Colonic mucosa (tissue), 4 donors: ENCODE measurements at regions not wholly inside any gene's neighbourhood (a gene's known extent, or its start where the extent isn't known, plus 50 kb on each side); places are given as distances from the start of the nearest gene placed in this dataset.

Source experiments
- DNase-seq: peaks from one replicate; pipeline ENCODE4 v3.0.0-alpha.2; 2020
- H3K27ac ChIP-seq: fragments of 200-600 bp; one replicate; pipeline ENCODE4 v1.8.0; 2021
- H3K27me3 ChIP-seq: fragments of 200-600 bp; one replicate; pipeline ENCODE4 v1.8.0; 2021
- H3K36me3 ChIP-seq: fragments of 200-600 bp; one replicate; pipeline ENCODE4 v1.8.0; 2021
- H3K4me1 ChIP-seq: fragments of 200-600 bp; one replicate; pipeline ENCODE4 v1.8.0; 2021; ENCODE audit warnings: mild to moderate bottlenecking
- H3K4me3 ChIP-seq: fragments of 200-600 bp; one replicate; pipeline ENCODE4 v1.8.0; 2021
- H3K9ac ChIP-seq, 2 donors: one replicate each; pipeline ENCODE4 v1.7.0; 2013; ENCODE audit warnings: control low read depth in 2 of 2, low read depth in 2 of 2, low read length in 2 of 2
- H3K9me3 ChIP-seq: fragments of 200-600 bp; one replicate; pipeline ENCODE4 v1.8.0; 2021
- intact Hi-C: fragments of 100-400 bp; cut with DNase I; formaldehyde crosslinking; loops from one replicate; pipeline ENCODE4 v1.14.1; 2022
- TF ChIP-seq, protein P1 (sequence below): fragments of 200-600 bp; IDR thresholded peaks from one replicate; pipeline ENCODE4 v1.8.0; 2022; ENCODE audit warnings: antibody characterized with exemption, mild to moderate bottlenecking
- donor health status: healthy.
- donor health status: DM: no; HTN: no; CAD: no.
- donor health status: DM: no; HTN: no; CAD: no.

DNA sequence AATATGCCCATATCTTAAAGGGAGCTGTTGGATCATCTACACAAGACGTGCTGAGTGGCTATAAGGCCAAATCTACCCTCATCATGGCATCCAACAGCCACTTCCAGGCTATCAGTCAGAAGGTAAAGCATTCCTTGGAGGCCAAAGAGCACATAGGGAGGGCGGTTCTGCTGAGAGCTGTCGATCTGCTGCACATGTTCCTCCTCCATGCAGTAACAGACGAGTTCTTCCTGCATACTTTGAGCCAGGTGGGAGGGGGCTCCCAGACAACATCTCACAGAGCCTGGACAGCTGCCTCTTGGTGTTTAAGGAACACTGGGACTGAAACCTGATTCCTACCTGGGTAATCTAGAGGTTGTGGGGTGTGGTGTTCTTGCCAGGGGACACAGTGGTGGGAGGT, 93.3 kb upstream of the RAI14 start:
- H3K9me3 ChIP-seq = no peaks in the 10 kb centered on the region
- DNase-seq = no peak
- no peak overlapping the region for H3K9ac ChIP-seq
- no peaks in the 10 kb centered on the region for H3K4me1 ChIP-seq
- H3K27ac ChIP-seq = no peak overlapping the region
- no peaks in the 10 kb centered on the region for H3K27me3 ChIP-seq
- no peaks in the 10 kb centered on the region for H3K36me3 ChIP-seq
- TF ChIP-seq, protein P1, sequence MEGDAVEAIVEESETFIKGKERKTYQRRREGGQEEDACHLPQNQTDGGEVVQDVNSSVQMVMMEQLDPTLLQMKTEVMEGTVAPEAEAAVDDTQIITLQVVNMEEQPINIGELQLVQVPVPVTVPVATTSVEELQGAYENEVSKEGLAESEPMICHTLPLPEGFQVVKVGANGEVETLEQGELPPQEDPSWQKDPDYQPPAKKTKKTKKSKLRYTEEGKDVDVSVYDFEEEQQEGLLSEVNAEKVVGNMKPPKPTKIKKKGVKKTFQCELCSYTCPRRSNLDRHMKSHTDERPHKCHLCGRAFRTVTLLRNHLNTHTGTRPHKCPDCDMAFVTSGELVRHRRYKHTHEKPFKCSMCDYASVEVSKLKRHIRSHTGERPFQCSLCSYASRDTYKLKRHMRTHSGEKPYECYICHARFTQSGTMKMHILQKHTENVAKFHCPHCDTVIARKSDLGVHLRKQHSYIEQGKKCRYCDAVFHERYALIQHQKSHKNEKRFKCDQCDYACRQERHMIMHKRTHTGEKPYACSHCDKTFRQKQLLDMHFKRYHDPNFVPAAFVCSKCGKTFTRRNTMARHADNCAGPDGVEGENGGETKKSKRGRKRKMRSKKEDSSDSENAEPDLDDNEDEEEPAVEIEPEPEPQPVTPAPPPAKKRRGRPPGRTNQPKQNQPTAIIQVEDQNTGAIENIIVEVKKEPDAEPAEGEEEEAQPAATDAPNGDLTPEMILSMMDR = no peak
- intact Hi-C loops = no loop called here
- H3K4me3 ChIP-seq = no peak overlapping the region

DNA sequence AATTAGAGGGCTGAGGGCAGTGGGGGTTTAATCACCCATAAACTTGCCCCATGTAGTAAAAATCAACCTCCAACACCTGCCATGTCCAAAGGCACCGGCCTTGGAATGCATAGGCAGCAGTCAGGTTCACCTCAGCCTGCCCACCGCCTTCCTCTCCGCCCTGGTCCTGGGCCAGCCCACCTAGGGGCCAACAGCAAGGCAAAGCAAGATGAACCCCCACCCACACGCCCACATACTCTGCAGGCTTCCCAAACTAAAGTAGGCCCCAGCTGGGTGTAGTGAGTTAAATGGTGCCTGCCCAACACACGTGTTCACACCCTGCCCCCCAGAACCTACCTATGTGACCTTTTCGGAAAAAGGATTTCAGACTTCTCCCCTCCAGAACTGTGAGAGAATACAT, 92.9 kb upstream of the RAI14 start:
- no peak for DNase-seq
- Histone ChIP-seq H3K9me3 (no peaks in the 10 kb centered on the region), H3K27me3 (no peaks in the 10 kb centered on the region), H3K9ac (no peak overlapping the region), H3K4me3 (no peak overlapping the region), H3K27ac (no peak overlapping the region), H3K36me3 (no peaks in the 10 kb centered on the region), H3K4me1 (no peaks in the 10 kb centered on the region)
- TF ChIP-seq, protein P1 = no peak
- intact Hi-C loops = no loop called here

DNA sequence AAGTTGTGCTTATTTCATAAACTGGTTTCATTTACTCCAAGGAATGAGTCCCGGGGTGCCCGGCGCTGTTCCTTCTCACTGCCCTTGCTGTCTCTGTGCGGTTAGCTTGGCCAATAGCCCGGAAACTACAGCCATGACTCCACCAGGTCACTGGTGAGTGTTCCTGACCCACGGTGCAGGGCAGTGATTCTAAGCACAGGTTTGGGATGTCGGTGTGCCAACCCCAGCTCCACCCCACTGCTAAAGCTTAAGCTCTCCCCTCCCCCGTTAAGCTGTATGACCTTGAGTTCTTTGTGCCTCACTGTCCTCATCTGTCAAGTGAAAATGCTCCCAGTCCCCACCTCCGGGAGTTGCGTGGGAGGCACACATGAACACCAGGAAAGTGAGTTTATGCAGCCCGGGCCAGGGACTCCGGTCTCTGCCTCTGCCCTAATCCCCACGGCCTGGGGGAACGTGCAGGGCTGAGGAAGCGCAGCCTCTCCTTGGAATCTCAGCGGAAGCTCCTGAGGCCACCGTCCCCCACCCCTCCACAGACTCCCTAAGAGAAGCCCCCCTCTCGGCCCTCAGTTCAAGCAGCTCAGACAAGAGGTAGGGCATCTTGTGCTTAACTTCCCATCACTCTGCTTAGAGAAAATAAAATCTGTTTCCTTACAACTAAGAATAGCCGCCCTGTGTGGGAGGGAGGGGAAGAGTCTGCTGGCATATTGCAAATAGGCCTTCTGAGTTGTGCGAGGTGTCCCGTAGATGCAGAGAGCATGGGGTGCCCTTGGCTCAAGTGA, 92.0 kb upstream of the RAI14 start:
- H3K36me3 ChIP-seq = no peaks in the 10 kb centered on the region

DNA sequence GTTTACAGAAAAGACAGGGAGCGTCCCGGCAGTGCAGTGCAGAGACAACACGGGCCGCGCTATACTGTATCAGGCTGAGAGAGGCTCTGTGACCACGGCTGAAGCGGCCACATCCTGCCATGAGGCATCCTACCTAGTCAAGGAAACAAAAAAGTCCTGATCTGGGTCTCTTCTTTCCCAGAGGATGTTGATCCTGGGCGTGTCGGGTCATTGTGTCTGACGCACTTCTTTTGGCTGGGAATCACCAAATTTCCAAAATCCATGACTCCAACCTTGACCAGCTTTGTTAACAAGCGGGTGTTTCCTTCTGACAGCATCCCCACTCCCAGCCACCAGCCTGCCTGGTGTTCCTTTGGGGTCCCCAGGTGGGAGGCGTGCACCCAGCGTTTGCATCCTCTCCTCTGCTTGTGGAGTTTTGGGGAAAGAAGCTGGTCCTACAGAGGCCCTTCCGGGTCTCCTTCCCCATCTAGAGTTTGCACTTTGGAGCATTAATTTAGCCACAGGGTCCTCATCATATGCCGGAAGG, 91.4 kb upstream of the RAI14 start:
- intact Hi-C loops = no loop called here
- no peak for DNase-seq
- Histone ChIP-seq H3K4me1 (no peaks in the 10 kb centered on the region), H3K36me3 (no peaks in the 10 kb centered on the region), H3K4me3 (no peak overlapping the region), H3K27ac (no peak overlapping the region), H3K9me3 (no peaks in the 10 kb centered on the region), H3K9ac (no peak overlapping the region), H3K27me3 (no peaks in the 10 kb centered on the region)
- TF ChIP-seq, protein P1 = no peak

More for the DNA sequence above, 92.0 kb upstream of the RAI14 start:
- no peak overlapping the region for H3K27ac ChIP-seq
- no peak for DNase-seq
- no peak overlapping the region for H3K4me3 ChIP-seq
- H3K27me3 ChIP-seq = no peaks in the 10 kb centered on the region
- H3K9ac ChIP-seq = no peak overlapping the region
- TF ChIP-seq, protein P1 = no peak
- no peaks in the 10 kb centered on the region for H3K4me1 ChIP-seq
- intact Hi-C loops = no loop called here
- no peaks in the 10 kb centered on the region for H3K9me3 ChIP-seq

DNA sequence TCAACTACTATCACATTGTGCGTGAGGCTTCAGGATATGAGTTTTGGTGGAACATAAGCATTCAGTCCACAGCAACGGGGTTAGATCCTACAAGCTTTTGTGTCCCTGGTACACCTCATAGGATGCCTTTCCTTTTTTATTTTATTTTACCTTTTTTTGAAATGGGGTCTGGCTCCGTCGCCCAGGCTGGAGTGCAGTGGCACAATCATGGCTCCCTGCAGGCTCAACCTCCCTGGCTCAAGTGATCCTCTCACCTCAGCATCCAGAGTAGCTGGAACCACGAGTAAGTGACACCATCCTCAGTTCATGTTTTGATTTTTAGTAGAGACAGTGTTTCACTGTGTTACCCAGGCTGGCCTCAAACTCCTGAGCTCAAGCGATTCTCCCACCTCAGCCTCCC, 86.0 kb upstream of the RAI14 start:
- TF ChIP-seq, protein P1 = no peak
- intact Hi-C loops = no loop called here
- H3K27ac ChIP-seq = no peak overlapping the region

More for the DNA sequence above, 86.0 kb upstream of the RAI14 start:
- H3K9me3 ChIP-seq = no peaks in the 10 kb centered on the region
- H3K4me1 ChIP-seq = no peaks in the 10 kb centered on the region
- H3K9ac ChIP-seq = no peak overlapping the region
- no peaks in the 10 kb centered on the region for H3K36me3 ChIP-seq
- DNase-seq = no peak
- H3K4me3 ChIP-seq = no peak overlapping the region
- H3K27me3 ChIP-seq = no peaks in the 10 kb centered on the region
